H9 (cell line): ENCODE measurements at regions not wholly inside any gene's neighbourhood (a gene's known extent, or its start where the extent isn't known, plus 50 kb on each side); places are given as distances from the start of the nearest gene placed in this dataset.

Experiments
- DNase-seq: peaks from one replicate; pipeline ENCODE4 v3.0.0-alpha.2; 2017
- H2AFZ ChIP-seq: one replicate; pipeline ENCODE4 v1.6.1; 2013; ENCODE audit warnings: mild to moderate bottlenecking, low read length, control low read depth, moderate library complexity
- H2AK5ac ChIP-seq: 2 replicates; pipeline ENCODE4 v1.6.1; 2013; ENCODE audit warnings: low read length, control low read depth, mixed read lengths; ENCODE audit not compliant: insufficient read length
- H2BK120ac ChIP-seq: one replicate; pipeline ENCODE4 v1.6.1; 2013; ENCODE audit warnings: low read depth, mild to moderate bottlenecking, low read length, control low read depth, inconsistent platforms; ENCODE audit not compliant: poor library complexity, severe bottlenecking
- H2BK12ac ChIP-seq: 2 replicates; pipeline ENCODE4 v1.6.1; 2013; ENCODE audit warnings: low read length, control low read depth, mixed read lengths, low read depth; ENCODE audit not compliant: insufficient read length
- H2BK15ac ChIP-seq: 2 replicates; pipeline ENCODE4 v1.6.1; 2013; ENCODE audit warnings: low read depth, low read length, control low read depth
- H2BK20ac ChIP-seq: one replicate; pipeline ENCODE4 v1.6.1; 2013; ENCODE audit warnings: low read depth, mild to moderate bottlenecking, low read length, control low read depth, inconsistent platforms; ENCODE audit not compliant: poor library complexity, severe bottlenecking
- H2BK5ac ChIP-seq: 2 replicates; pipeline ENCODE4 v1.6.1; 2013; ENCODE audit warnings: low read length, control low read depth, mixed read lengths; ENCODE audit not compliant: insufficient read length
- H3K14ac ChIP-seq: 2 replicates; pipeline ENCODE4 v1.6.1; 2013; ENCODE audit warnings: low read length, control low read depth; ENCODE audit not compliant: insufficient read depth
- H3K18ac ChIP-seq: 2 replicates; pipeline ENCODE4 v1.6.1; 2013; ENCODE audit warnings: low read depth, mild to moderate bottlenecking, mixed read lengths, low read length, control low read depth; ENCODE audit not compliant: insufficient read length
- H3K23ac ChIP-seq: 2 replicates; pipeline ENCODE4 v1.6.1; 2013; ENCODE audit warnings: low read length, control low read depth, mixed read lengths, low read depth; ENCODE audit not compliant: insufficient read length
- H3K23me2 ChIP-seq: 2 replicates; pipeline ENCODE4 v1.6.1; 2013; ENCODE audit warnings: low read depth, mild to moderate bottlenecking, mixed read lengths, low read length, control low read depth; ENCODE audit not compliant: insufficient read length, poor library complexity, severe bottlenecking
- H3K27ac ChIP-seq: 2 replicates; pipeline ENCODE4 v1.5.1; 2013; ENCODE audit warnings: low read length, control low read depth, mixed read lengths, low read depth; ENCODE audit not compliant: insufficient read length
- H3K27me3 ChIP-seq: 2 replicates; pipeline ENCODE4 v1.6.1; 2013; ENCODE audit warnings: low read length, control low read depth, inconsistent platforms; ENCODE audit not compliant: insufficient read depth
- H3K4ac ChIP-seq: 2 replicates; pipeline ENCODE4 v1.6.1; 2013; ENCODE audit warnings: low read depth, mild to moderate bottlenecking, control low read depth, inconsistent platforms, low read length, moderate library complexity
- H3K4me1 ChIP-seq: 2 replicates; pipeline ENCODE4 v1.6.1; 2013; ENCODE audit warnings: low read length, control low read depth, inconsistent platforms; ENCODE audit not compliant: insufficient read depth
- H3K4me2 ChIP-seq: 2 replicates; pipeline ENCODE4 v1.6.1; 2013; ENCODE audit warnings: low read length, control low read depth, mixed read lengths; ENCODE audit not compliant: insufficient read length, insufficient read depth
- H3K56ac ChIP-seq: 2 replicates; pipeline ENCODE4 v1.6.1; 2013; ENCODE audit warnings: low read depth, mild to moderate bottlenecking, mixed read lengths, low read length, control low read depth; ENCODE audit not compliant: insufficient read length
- H3K79me1 ChIP-seq: 2 replicates; pipeline ENCODE4 v1.6.1; 2013; ENCODE audit warnings: low read depth, mild to moderate bottlenecking, moderate library complexity, low read length, control low read depth, inconsistent platforms; ENCODE audit not compliant: insufficient read depth, poor library complexity, severe bottlenecking
- H3K79me2 ChIP-seq: 2 replicates; pipeline ENCODE4 v1.6.1; 2013; ENCODE audit warnings: low read length, control low read depth, inconsistent platforms; ENCODE audit not compliant: insufficient read depth
- H3K9ac ChIP-seq: 2 replicates; pipeline ENCODE4 v1.6.1; 2013; ENCODE audit warnings: low read length, control low read depth, mixed read lengths; ENCODE audit not compliant: insufficient read length; ENCODE audit errors: extremely low read depth
- H3K9me3 ChIP-seq: one replicate; pipeline ENCODE4 v1.6.1; 2013; ENCODE audit warnings: low read depth, low read length, inconsistent platforms; ENCODE audit not compliant: control insufficient read depth
- H3T11ph ChIP-seq: one replicate; pipeline ENCODE4 v1.6.1; 2013; ENCODE audit warnings: mild to moderate bottlenecking, low read length, control low read depth, inconsistent platforms
- H4K20me1 ChIP-seq: one replicate; pipeline ENCODE4 v1.6.1; 2013; ENCODE audit not compliant: control insufficient read depth, insufficient read length, insufficient read depth
- H4K5ac ChIP-seq: 2 replicates; pipeline ENCODE4 v1.6.1; 2013; ENCODE audit warnings: low read depth, mild to moderate bottlenecking, mixed read lengths, low read length, control low read depth; ENCODE audit not compliant: insufficient read length
- H4K8ac ChIP-seq: replicated peaks from 2 replicates; pipeline ENCODE4 v1.6.1; 2013; ENCODE audit warnings: low read length, control low read depth, mixed read lengths, low read depth; ENCODE audit not compliant: insufficient read length
- H4K91ac ChIP-seq: 2 replicates; pipeline ENCODE4 v1.6.1; 2013; ENCODE audit warnings: low read depth, mild to moderate bottlenecking, moderate library complexity, mixed read lengths, low read length, control low read depth; ENCODE audit not compliant: insufficient read length
- H3K27ac Mint-ChIP-seq, 3 experiments: 2 replicates in 2 of 3; 3 replicates in 1 of 3; pipeline ENCODE4 v1.8.0; 2020 to 2021; ENCODE audit warnings: mixed read lengths in 3 of 3, mild to moderate bottlenecking in 1 of 3, moderate library complexity in 1 of 3
- H3K27me3 Mint-ChIP-seq: 2 replicates; pipeline ENCODE4 v1.8.0; 2021; ENCODE audit warnings: low read depth, mild to moderate bottlenecking, moderate library complexity, mixed read lengths
- H3K36me3 Mint-ChIP-seq, 3 experiments: 2 replicates in 2 of 3; 3 replicates in 1 of 3; pipeline ENCODE4 v1.8.0; 2020 to 2021; ENCODE audit warnings: low read depth in 3 of 3, mixed read lengths in 3 of 3; ENCODE audit not compliant: insufficient read depth in 1 of 3
- H3K4me1 Mint-ChIP-seq, 2 experiments: 2 replicates each; pipeline ENCODE4 v1.8.0; 2020; ENCODE audit warnings: mixed read lengths in 2 of 2
- H3K4me3 Mint-ChIP-seq, 2 experiments: 2 replicates in 1 of 2; 3 replicates in 1 of 2; pipeline ENCODE4 v1.8.0; 2020 to 2021; ENCODE audit warnings: mild to moderate bottlenecking in 2 of 2, mixed read lengths in 2 of 2, moderate library complexity in 1 of 2
- H3K9me3 Mint-ChIP-seq, 2 experiments: 2 replicates in 1 of 2; 3 replicates in 1 of 2; pipeline ENCODE4 v1.8.0; 2020; ENCODE audit warnings: mild to moderate bottlenecking in 2 of 2, mixed read lengths in 2 of 2, moderate library complexity in 1 of 2
- WGBS: extraction: QIAGEN DNeasy Blood & Tissue Kit; methylation state at CpG from one replicate; pipeline ENCODE4 v1.1.7; 2013; ENCODE audit warnings: missing lambda C conversion rate, low lambda C conversion rate, mixed read lengths; ENCODE audit not compliant: insufficient read length; ENCODE audit errors: extremely low coverage; 5-methylcytosine and 5-hydroxymethylcytosine counted together
- TF ChIP-seq, protein P1 (sequence below): fragments of 200-600 bp; sonication (generic); conservative IDR thresholded peaks from 3 replicates; pipeline ENCODE4 v1.8.0; 2021; ENCODE audit warnings: antibody characterized with exemption, mild to moderate bottlenecking

- Histone ChIP-seq H3K4me1 (no peaks in the 10 kb centered on the region), H2AFZ (no peak overlapping the region), H4K5ac (no peak overlapping the region), H3K23ac (no peak overlapping the region), H3T11ph (no peak overlapping the region), H2BK120ac (no peak overlapping the region), H3K18ac (no peak overlapping the region), H4K8ac (no peak overlapping the region), H3K79me2 (no peaks in the 10 kb centered on the region), H3K14ac (no peak overlapping the region), H3K4ac (no peak overlapping the region), H2BK12ac (no peak overlapping the region), H3K9ac (no peak overlapping the region), H4K91ac (no peak overlapping the region), H2BK15ac (no peak overlapping the region), H3K56ac (no peak overlapping the region), H2AK5ac (no peak overlapping the region), H3K27ac (no peak overlapping the region), H3K4me2 (no peak overlapping the region), H3K9me3 (no peaks in the 10 kb centered on the region), H3K23me2 (no peaks in the 10 kb centered on the region), H3K27me3 (no peaks in the 10 kb centered on the region), H2BK20ac (no peak overlapping the region), H3K79me1 (no peaks in the 10 kb centered on the region), H2BK5ac (no peak overlapping the region), H4K20me1 (no peaks in the 10 kb centered on the region)
- no CpG with 5 or more reads among the region's 3 CpGs for WGBS
- H3K27ac Mint-ChIP-seq = no peak overlapping the region
- no peaks in the 10 kb centered on the region for H3K4me1 Mint-ChIP-seq
- TF ChIP-seq, protein P1, sequence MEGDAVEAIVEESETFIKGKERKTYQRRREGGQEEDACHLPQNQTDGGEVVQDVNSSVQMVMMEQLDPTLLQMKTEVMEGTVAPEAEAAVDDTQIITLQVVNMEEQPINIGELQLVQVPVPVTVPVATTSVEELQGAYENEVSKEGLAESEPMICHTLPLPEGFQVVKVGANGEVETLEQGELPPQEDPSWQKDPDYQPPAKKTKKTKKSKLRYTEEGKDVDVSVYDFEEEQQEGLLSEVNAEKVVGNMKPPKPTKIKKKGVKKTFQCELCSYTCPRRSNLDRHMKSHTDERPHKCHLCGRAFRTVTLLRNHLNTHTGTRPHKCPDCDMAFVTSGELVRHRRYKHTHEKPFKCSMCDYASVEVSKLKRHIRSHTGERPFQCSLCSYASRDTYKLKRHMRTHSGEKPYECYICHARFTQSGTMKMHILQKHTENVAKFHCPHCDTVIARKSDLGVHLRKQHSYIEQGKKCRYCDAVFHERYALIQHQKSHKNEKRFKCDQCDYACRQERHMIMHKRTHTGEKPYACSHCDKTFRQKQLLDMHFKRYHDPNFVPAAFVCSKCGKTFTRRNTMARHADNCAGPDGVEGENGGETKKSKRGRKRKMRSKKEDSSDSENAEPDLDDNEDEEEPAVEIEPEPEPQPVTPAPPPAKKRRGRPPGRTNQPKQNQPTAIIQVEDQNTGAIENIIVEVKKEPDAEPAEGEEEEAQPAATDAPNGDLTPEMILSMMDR = no peak
- DNase-seq = no peak
- H3K4me3 Mint-ChIP-seq = no peak overlapping the region
- no peaks in the 10 kb centered on the region for H3K9me3 Mint-ChIP-seq
- H3K36me3 Mint-ChIP-seq = no peaks in the 10 kb centered on the region
- H3K27me3 Mint-ChIP-seq = no peaks in the 10 kb centered on the region
Observed at GRCh38 chr20:11137688-11138087, 463.9 kb upstream of the JAG1 start.
